Endothelial cell of umbilical vein (primary cell): ENCODE measurements at regions not wholly inside any gene's neighbourhood (a gene's known extent, or its start where the extent isn't known, plus 50 kb on each side); places are given as distances from the start of the nearest gene placed in this dataset.

Experiments used
- EZH2 ChIP-seq: IDR thresholded peaks from 2 replicates; pipeline ENCODE4 v1.6.1; 2012; ENCODE audit warnings: borderline replicate concordance, low read depth, mild to moderate bottlenecking, moderate library complexity, low read length, inconsistent platforms; ENCODE audit not compliant: severe bottlenecking
- FOS ChIP-seq: IDR thresholded peaks from 2 replicates; pipeline ENCODE4 v1.6.1; 2011; ENCODE audit warnings: mild to moderate bottlenecking, low read length, moderate library complexity, borderline replicate concordance; ENCODE audit not compliant: insufficient read depth
- JUN ChIP-seq: IDR thresholded peaks from 2 replicates; pipeline ENCODE4 v1.6.1; 2011; ENCODE audit warnings: borderline replicate concordance, low read depth; ENCODE audit not compliant: insufficient read length, insufficient read depth
- MYC ChIP-seq: IDR thresholded peaks from one replicate; pipeline ENCODE4 v1.6.1; 2011; ENCODE audit warnings: mild to moderate bottlenecking, low read depth, low read length
- POLR2A ChIP-seq: IDR thresholded peaks from 2 replicates; pipeline ENCODE4 v1.6.1; 2012; ENCODE audit warnings: low read depth, mild to moderate bottlenecking, control low read depth, low read length
- TF ChIP-seq, protein P1 (sequence below), 2 donors: IDR thresholded peaks; 1 replicate in 1 of 2; 2 replicates in 1 of 2; pipeline ENCODE4 v1.5.1; 2011; ENCODE audit warnings: low read length in 2 of 2, mild to moderate bottlenecking in 2 of 2, moderate library complexity in 2 of 2, control low read depth in 1 of 2, inconsistent platforms in 1 of 2, low read depth in 1 of 2; ENCODE audit not compliant: insufficient read depth in 1 of 2; ENCODE audit errors: extremely low read depth in 1 of 2
- TF ChIP-seq, protein P2 (sequence below): IDR thresholded peaks from 2 replicates; pipeline ENCODE4 v1.6.1; 2011; ENCODE audit not compliant: insufficient read depth, insufficient read length

DNA sequence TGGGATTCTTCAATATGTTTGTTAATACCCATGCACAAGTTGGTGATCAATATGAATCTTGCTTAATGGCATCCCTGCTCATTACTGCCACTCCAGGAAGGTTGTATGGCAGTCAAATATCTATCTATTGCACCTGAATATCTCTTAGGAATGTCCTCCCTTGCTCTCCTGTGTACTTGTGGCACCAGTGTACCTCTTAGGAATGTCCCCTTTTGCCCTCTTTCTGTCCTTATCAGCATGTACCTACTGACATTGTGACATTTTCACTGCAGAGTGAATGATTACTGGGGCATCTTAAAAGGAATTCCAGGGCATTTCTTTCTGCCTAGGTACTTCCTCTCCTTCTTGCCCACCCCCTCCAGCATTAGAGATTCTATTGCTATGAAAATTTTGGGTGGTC lies 163.8 kb upstream of the CENPE start:
- TF ChIP-seq EZH2, result no peak
- TF ChIP-seq, protein P1, sequence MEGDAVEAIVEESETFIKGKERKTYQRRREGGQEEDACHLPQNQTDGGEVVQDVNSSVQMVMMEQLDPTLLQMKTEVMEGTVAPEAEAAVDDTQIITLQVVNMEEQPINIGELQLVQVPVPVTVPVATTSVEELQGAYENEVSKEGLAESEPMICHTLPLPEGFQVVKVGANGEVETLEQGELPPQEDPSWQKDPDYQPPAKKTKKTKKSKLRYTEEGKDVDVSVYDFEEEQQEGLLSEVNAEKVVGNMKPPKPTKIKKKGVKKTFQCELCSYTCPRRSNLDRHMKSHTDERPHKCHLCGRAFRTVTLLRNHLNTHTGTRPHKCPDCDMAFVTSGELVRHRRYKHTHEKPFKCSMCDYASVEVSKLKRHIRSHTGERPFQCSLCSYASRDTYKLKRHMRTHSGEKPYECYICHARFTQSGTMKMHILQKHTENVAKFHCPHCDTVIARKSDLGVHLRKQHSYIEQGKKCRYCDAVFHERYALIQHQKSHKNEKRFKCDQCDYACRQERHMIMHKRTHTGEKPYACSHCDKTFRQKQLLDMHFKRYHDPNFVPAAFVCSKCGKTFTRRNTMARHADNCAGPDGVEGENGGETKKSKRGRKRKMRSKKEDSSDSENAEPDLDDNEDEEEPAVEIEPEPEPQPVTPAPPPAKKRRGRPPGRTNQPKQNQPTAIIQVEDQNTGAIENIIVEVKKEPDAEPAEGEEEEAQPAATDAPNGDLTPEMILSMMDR (IDR thresholded peaks at IDR 0.05; ENCODE audit: extremely low read depth in 1 of 2, insufficient read depth in 1 of 2, low read depth in 1 of 2, low read length in 2 of 2), result no peak
- TF ChIP-seq POLR2A, result no peak
- TF ChIP-seq JUN, result no peak
- no peak for TF ChIP-seq MYC
- TF ChIP-seq, protein P2, sequence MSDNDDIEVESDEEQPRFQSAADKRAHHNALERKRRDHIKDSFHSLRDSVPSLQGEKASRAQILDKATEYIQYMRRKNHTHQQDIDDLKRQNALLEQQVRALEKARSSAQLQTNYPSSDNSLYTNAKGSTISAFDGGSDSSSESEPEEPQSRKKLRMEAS, result no peak
- no peak for TF ChIP-seq FOS
